H1 (cell line): ENCODE measurements at regions not wholly inside any gene's neighbourhood (a gene's known extent, or its start where the extent isn't known, plus 50 kb on each side); places are given as distances from the start of the nearest gene placed in this dataset.

Experiments used
- CTCF ChIA-PET: fragments of 300-600 bp; sonication (Branson Sonifier 250); formaldehyde crosslinking; loops from one replicate; lab custom pipeline; 2021; ENCODE audit not compliant: partially characterized antibody; lab: Charles Lee
- POLR2A ChIA-PET: fragments of 300-600 bp; sonication (Branson Sonifier 250); formaldehyde crosslinking; loops from one replicate; lab custom pipeline; 2021; ENCODE audit warnings: inconsistent platforms; ENCODE audit not compliant: partially characterized antibody; lab: Charles Lee
- DNase-seq, 2 experiments: peaks; one replicate each; pipeline versions ENCODE4 v3.0.0 to v3.0.0-alpha.2; 2010 to 2022; ENCODE audit warnings: low spot score in 2 of 2, low read depth in 1 of 2, mixed read lengths in 1 of 2
- FAIRE-seq: peaks from 2 replicates; lab custom pipeline; 2011; peaks lifted over from hg19 to GRCh38; lab: Jason Lieb, UNC
- H2AFZ ChIP-seq: 2 replicates; pipeline ENCODE4 v1.8.1; 2012; ENCODE audit warnings: low read length, inconsistent platforms
- H2AK5ac ChIP-seq: 2 replicates; pipeline ENCODE4 v1.6.1; 2013; ENCODE audit warnings: low read depth, low read length
- H2BK120ac ChIP-seq: replicated peaks from 2 replicates; pipeline ENCODE3; 2013; ENCODE audit warnings: low read depth, low read length, inconsistent platforms
- H2BK12ac ChIP-seq: 2 replicates; pipeline ENCODE4 v1.6.1; 2013; ENCODE audit warnings: low read depth, low read length
- H2BK15ac ChIP-seq: 2 replicates; pipeline ENCODE4 v1.6.1; 2013; ENCODE audit warnings: low read length
- H2BK20ac ChIP-seq: 2 replicates; pipeline ENCODE4 v1.6.1; 2013; ENCODE audit warnings: low read length
- H2BK5ac ChIP-seq: 2 replicates; pipeline ENCODE4 v1.6.1; 2013; ENCODE audit warnings: low read depth, low read length
- H3K14ac ChIP-seq: 2 replicates; pipeline ENCODE4 v1.6.1; 2013; ENCODE audit warnings: inconsistent platforms; ENCODE audit not compliant: insufficient read length
- H3K18ac ChIP-seq: 2 replicates; pipeline ENCODE4 v1.6.1; 2013; ENCODE audit warnings: low read length; ENCODE audit errors: extremely low read depth
- H3K23ac ChIP-seq: 2 replicates; pipeline ENCODE4 v1.6.1; 2013; ENCODE audit warnings: inconsistent platforms; ENCODE audit not compliant: insufficient read length
- H3K23me2 ChIP-seq: 2 replicates; pipeline ENCODE4 v1.6.1; 2013; ENCODE audit warnings: low read depth, low read length
- H3K27ac ChIP-seq: 2 replicates; pipeline ENCODE4 v1.6.1; 2011; ENCODE audit warnings: low read depth, low read length, inconsistent platforms
- H3K27me3 ChIP-seq, 4 experiments: replicated peaks in 1 of 4; 1 replicate in 1 of 4; 2 replicates in 3 of 4; pipeline versions ENCODE4 v1.6.1 to v1.8.1; 2011 to 2013; ENCODE audit warnings: low read length in 3 of 4, mild to moderate bottlenecking in 3 of 4, inconsistent platforms in 2 of 4, mixed read lengths in 2 of 4, moderate library complexity in 1 of 4; ENCODE audit not compliant: control insufficient read depth in 3 of 4, insufficient read depth in 3 of 4; ENCODE audit errors: extremely low read depth in 1 of 4
- H3K36me3 ChIP-seq, 4 experiments: 2 replicates each; pipeline versions ENCODE4 v1.6.1 to v1.8.1; 2011 to 2013; ENCODE audit warnings: mild to moderate bottlenecking in 4 of 4, low read length in 3 of 4, moderate library complexity in 2 of 4, control low read depth in 1 of 4, inconsistent platforms in 1 of 4; ENCODE audit not compliant: insufficient read depth in 4 of 4, control insufficient read depth in 2 of 4
- H3K4ac ChIP-seq: replicated peaks from 2 replicates; pipeline ENCODE3; 2013; ENCODE audit warnings: low read length, low read depth, mixed read lengths, inconsistent platforms; ENCODE audit not compliant: insufficient read length
- H3K4me1 ChIP-seq, 4 experiments: replicated peaks in 1 of 4; 1 replicate in 1 of 4; 2 replicates in 3 of 4; pipeline versions ENCODE4 v1.6.1 to v1.8.1; 2011 to 2013; ENCODE audit warnings: low read length in 3 of 4, inconsistent platforms in 2 of 4, mixed read lengths in 1 of 4; ENCODE audit not compliant: insufficient read depth in 4 of 4, control insufficient read depth in 3 of 4
- H3K4me2 ChIP-seq, 2 experiments: 2 replicates each; pipeline versions ENCODE4 v1.6.1 to v1.8.1; 2011 to 2013; ENCODE audit warnings: low read depth in 2 of 2, low read length in 2 of 2, control low read depth in 1 of 2, inconsistent platforms in 1 of 2, mild to moderate bottlenecking in 1 of 2; ENCODE audit not compliant: insufficient read depth in 1 of 2
- H3K4me3 ChIP-seq, 4 experiments: fragments of 200-600, 300-600 bp in 1 of 4; sonication (generic), shearing (Covaris generic), sonication (Bioruptor Twin) in 1 of 4; 2 replicates each; pipeline versions ENCODE4 v1.5.1 to v1.8.1; 2011 to 2016; ENCODE audit warnings: low read length in 4 of 4, low read depth in 3 of 4, control low read depth in 2 of 4, inconsistent platforms in 2 of 4, mild to moderate bottlenecking in 2 of 4, mixed read lengths in 1 of 4, moderate library complexity in 1 of 4; ENCODE audit not compliant: insufficient read depth in 2 of 4; ENCODE audit errors: extremely low read depth in 1 of 4
- H3K56ac ChIP-seq: replicated peaks from 2 replicates; pipeline ENCODE3; 2013; ENCODE audit warnings: low read depth, mild to moderate bottlenecking, mixed read lengths, low read length, inconsistent platforms; ENCODE audit not compliant: insufficient read length
- H3K79me1 ChIP-seq: 2 replicates; pipeline ENCODE4 v1.6.1; 2013; ENCODE audit warnings: low read depth, low read length, control low read depth
- H3K79me2 ChIP-seq, 2 experiments: 2 replicates each; pipeline versions ENCODE4 v1.6.1 to v1.8.1; 2012 to 2013; ENCODE audit warnings: low read length in 2 of 2, mild to moderate bottlenecking in 2 of 2, inconsistent platforms in 1 of 2; ENCODE audit not compliant: insufficient read depth in 2 of 2, control insufficient read depth in 1 of 2
- H3K9ac ChIP-seq, 4 experiments: replicated peaks in 1 of 4; 1 replicate in 1 of 4; 2 replicates in 3 of 4; pipeline versions ENCODE4 v1.6.1 to v1.8.1; 2011 to 2013; ENCODE audit warnings: low read depth in 3 of 4, low read length in 3 of 4, control low read depth in 2 of 4, mild to moderate bottlenecking in 2 of 4, moderate library complexity in 2 of 4, inconsistent platforms in 1 of 4; ENCODE audit errors: extremely low read depth in 1 of 4
- H3K9me3 ChIP-seq, 2 experiments: 2 replicates each; pipeline versions ENCODE4 v1.6.1 to v1.8.1; 2012 to 2013; ENCODE audit warnings: mild to moderate bottlenecking in 2 of 2, moderate library complexity in 2 of 2, control low read depth in 1 of 2, inconsistent platforms in 1 of 2, low read depth in 1 of 2, low read length in 1 of 2, mixed read lengths in 1 of 2; ENCODE audit not compliant: insufficient read depth in 2 of 2
- H4K20me1 ChIP-seq, 2 experiments: replicated peaks in 1 of 2; 2 replicates each; pipeline versions ENCODE3 to v1.8.1; 2011 to 2013; ENCODE audit warnings: inconsistent platforms in 2 of 2, low read length in 2 of 2, mild to moderate bottlenecking in 1 of 2; ENCODE audit not compliant: insufficient read depth in 2 of 2, control insufficient read depth in 1 of 2
- H4K5ac ChIP-seq: 2 replicates; pipeline ENCODE4 v1.6.1; 2013; ENCODE audit warnings: low read length, low read depth, mixed read lengths, inconsistent platforms; ENCODE audit not compliant: insufficient read length
- H4K8ac ChIP-seq: 2 replicates; pipeline ENCODE4 v1.8.0; 2013; ENCODE audit warnings: mild to moderate bottlenecking, moderate library complexity, low read length, inconsistent platforms; ENCODE audit not compliant: insufficient read depth; ENCODE audit errors: extremely low read depth
- H4K91ac ChIP-seq: replicated peaks from 2 replicates; pipeline ENCODE3; 2013; ENCODE audit warnings: low read length, mixed read lengths, inconsistent platforms; ENCODE audit not compliant: insufficient read length
- ASH2L ChIP-seq: fragments of 200-600, 300-600 bp; sonication (generic); IDR thresholded peaks from one replicate; pipeline ENCODE4 v1.7.1; 2017; ENCODE audit warnings: low read length
- RAD21 ChIP-seq, 2 experiments: IDR thresholded peaks in 1 of 2; conservative IDR thresholded peaks in 1 of 2; 2 replicates each; pipeline ENCODE4 v1.6.1; 2011; ENCODE audit warnings: low read depth in 2 of 2, low read length in 2 of 2, improper control_type of control experiment in 1 of 2, inconsistent platforms in 1 of 2, mild to moderate bottlenecking in 1 of 2, moderate library complexity in 1 of 2
- SP1 ChIP-seq: IDR thresholded peaks from 2 replicates; pipeline ENCODE4 v1.6.1; 2011; ENCODE audit warnings: low read depth, low read length
- WGBS, 2 experiments: shearing (Covaris generic) in 1 of 2; methylation state at CpG; one replicate each; pipeline versions ENCODE4 v1.1.6 to v1.1.7; 2013 to 2015; ENCODE audit warnings: low lambda C conversion rate in 2 of 2, mixed read lengths in 2 of 2, inconsistent platforms in 1 of 2, low coverage in 1 of 2, missing lambda C conversion rate in 1 of 2; ENCODE audit not compliant: insufficient replicate concordance in 2 of 2, insufficient coverage in 1 of 2, insufficient read length in 1 of 2; ENCODE audit errors: extremely low coverage in 1 of 2, missing lambda C conversion rate in 1 of 2; 5-methylcytosine and 5-hydroxymethylcytosine counted together

DNA sequence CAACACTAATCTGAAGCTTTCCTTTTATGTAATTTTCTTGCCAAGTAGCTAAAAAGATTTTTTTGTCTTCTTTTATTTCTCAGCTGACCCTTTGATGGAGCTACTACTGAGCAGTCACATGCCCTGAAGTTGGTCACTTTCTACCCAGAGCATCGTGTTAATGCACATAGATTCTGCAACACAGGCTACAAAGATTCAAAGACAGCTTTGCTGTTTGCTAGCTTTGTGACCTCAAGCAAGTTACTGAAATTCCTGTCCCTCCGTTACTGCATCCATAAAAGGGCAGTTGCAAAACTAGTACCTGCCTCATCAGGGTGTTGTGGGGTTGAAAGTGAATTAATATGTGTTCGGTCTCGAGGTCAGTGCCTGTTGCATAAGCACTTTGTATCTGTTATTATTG is 179.9 kb downstream of the GAS1 start:
- no peaks in the 10 kb centered on the region for H3K9me3 ChIP-seq
- 87% methylated on average over 4 of the region's 4 CpGs; no CpG with 5 or more reads in 1 of the 2 experiments for WGBS, 2 experiments
- no peak overlapping the region for H4K5ac ChIP-seq
- no peak overlapping the region for H3K9ac ChIP-seq
- H3K79me2 ChIP-seq = no peaks in the 10 kb centered on the region
- POLR2A ChIA-PET = interaction anchor here (0.7 kb wide), 1 partner anchor 123 kb away, joined by 3 read pairs; no protein-coding TSS in a partner anchor
- FAIRE-seq (no peak), DNase-seq (no peak)
- H2BK5ac ChIP-seq = no peak overlapping the region
- H3K36me3 ChIP-seq = no peaks in the 10 kb centered on the region
- peaks cover 0 to 2% (median 0%) of the 10 kb centered on the region in 4 experiments; a peak in 3 of 7 replicates for H3K4me1 ChIP-seq
- H2AFZ ChIP-seq = no peak overlapping the region
- H3K14ac ChIP-seq = no peak overlapping the region
- no peak overlapping the region for H2BK20ac ChIP-seq
- CTCF ChIA-PET = no interaction called here
- no peak overlapping the region for H2BK15ac ChIP-seq
- no peak overlapping the region for H3K27ac ChIP-seq
- H3K27me3 ChIP-seq = no peaks in the 10 kb centered on the region
- H4K20me1 ChIP-seq = peaks cover 0 to 4% of the 10 kb centered on the region in 2 experiments
- no peaks in the 10 kb centered on the region for H3K79me1 ChIP-seq
- no peak overlapping the region for H3K4ac ChIP-seq
- no peak overlapping the region for H3K4me2 ChIP-seq
- no peak overlapping the region for H4K8ac ChIP-seq
- no peak overlapping the region for H3K4me3 ChIP-seq
- H4K91ac ChIP-seq = no peak overlapping the region
- H2BK120ac ChIP-seq = no peak overlapping the region
- no peak overlapping the region for H3K56ac ChIP-seq
- no peak for TF ChIP-seq SP1
- no peak for TF ChIP-seq RAD21 (IDR thresholded peaks at IDR 0.05 in 1 of 2, conservative IDR thresholded peaks at IDR 0.05 in 1 of 2; ENCODE audit: low read depth in 2 of 2, low read length in 2 of 2)
- no peak for TF ChIP-seq ASH2L
- H3K23ac ChIP-seq = no peak overlapping the region
- peaks cover 5% of the 10 kb centered on the region; the same call in 1 of the 2 replicates for H3K23me2 ChIP-seq
- H2BK12ac ChIP-seq = no peak overlapping the region
- H2AK5ac ChIP-seq = no peak overlapping the region
- H3K18ac ChIP-seq = no peak overlapping the region
